ENCODE measurements at regions not wholly inside any gene's neighbourhood (a gene's known extent, or its start where the extent isn't known, plus 50 kb on each side); places are given as distances from the start of the nearest gene placed in this dataset.
"Not testable (repeated sequence)": the region's sequence is repeated elsewhere in the genome, so short reads cannot be mapped to it uniquely, and the experiment has no call there.

- DNase-seq: no peak
Observed at GRCh38 chr5:61215996-61216395, 53.7 kb upstream of the SMIM15 start.

- no peak for DNase-seq
Observed at GRCh38 chr5:61216741-61217140, 54.5 kb upstream of the SMIM15 start.

GRCh38 chr5:61217214-61217613 is 54.9 kb upstream of the SMIM15 start:
- no peak for DNase-seq

- DNase-seq: no peak
Observed at GRCh38 chr5:61228229-61228628, 66.0 kb upstream of the SMIM15 start.

GRCh38 chr5:61228691-61229280 is 66.5 kb upstream of the SMIM15 start:
- no peak for DNase-seq

GRCh38 chr5:61229416-61229815 is 67.1 kb upstream of the SMIM15 start:
- no peak for DNase-seq

- no peak for DNase-seq
Observed at GRCh38 chr5:61230492-61230891, 68.2 kb upstream of the SMIM15 start.

GRCh38 chr5:61231813-61232212 is 69.5 kb upstream of the SMIM15 start:
- DNase-seq: no peak

GRCh38 chr5:61232490-61233050 is 70.3 kb upstream of the SMIM15 start:
- no peak for DNase-seq

GRCh38 chr5:61234019-61234418 is 71.8 kb upstream of the SMIM15 start:
- DNase-seq: no peak

- not testable (repeated sequence) for DNase-seq
Observed at GRCh38 chr5:61236715-61237114, 74.4 kb upstream of the SMIM15 start.

GRCh38 chr5:61245486-61245885 is 83.2 kb upstream of the SMIM15 start:
- no peak for DNase-seq

- no peak for DNase-seq
Observed at GRCh38 chr5:61245936-61246335, 83.7 kb upstream of the SMIM15 start.

GRCh38 chr5:61246768-61247307 is 84.6 kb upstream of the SMIM15 start:
- DNase-seq: no peak

GRCh38 chr5:61251874-61252642 is 80.0 kb upstream of the ZSWIM6 start:
- no peak for DNase-seq

- no peak for DNase-seq
Observed at GRCh38 chr5:61252643-61252925, 79.5 kb upstream of the ZSWIM6 start.

- no peak for DNase-seq
Observed at GRCh38 chr5:61253547-61253946, 78.5 kb upstream of the ZSWIM6 start.

GRCh38 chr5:61254969-61255555 is 77.0 kb upstream of the ZSWIM6 start:
- no peak for DNase-seq

- DNase-seq: no peak
Observed at GRCh38 chr5:61256474-61256873, 75.6 kb upstream of the ZSWIM6 start.

- DNase-seq: no peak
Observed at GRCh38 chr5:61257421-61257820, 74.6 kb upstream of the ZSWIM6 start.

- DNase-seq: no peak
Observed at GRCh38 chr5:61261136-61261535, 70.9 kb upstream of the ZSWIM6 start.

- DNase-seq: no peak
Observed at GRCh38 chr5:61262080-61262479, 70.0 kb upstream of the ZSWIM6 start.

- no peak for DNase-seq
Observed at GRCh38 chr5:61263072-61263471, 69.0 kb upstream of the ZSWIM6 start.
